SK-N-DZ (cell line): ENCODE measurements at regions not wholly inside any gene's neighbourhood (a gene's known extent, or its start where the extent isn't known, plus 50 kb on each side); places are given as distances from the start of the nearest gene placed in this dataset.
"Not testable (repeated sequence)": the region's sequence is repeated elsewhere in the genome, so short reads cannot be mapped to it uniquely, and the experiment has no call there.

Experiments
- DNase-seq: peaks from one replicate; pipeline ENCODE4 v3.0.0-alpha.2; 2015; ENCODE audit warnings: low spot score

DNA sequence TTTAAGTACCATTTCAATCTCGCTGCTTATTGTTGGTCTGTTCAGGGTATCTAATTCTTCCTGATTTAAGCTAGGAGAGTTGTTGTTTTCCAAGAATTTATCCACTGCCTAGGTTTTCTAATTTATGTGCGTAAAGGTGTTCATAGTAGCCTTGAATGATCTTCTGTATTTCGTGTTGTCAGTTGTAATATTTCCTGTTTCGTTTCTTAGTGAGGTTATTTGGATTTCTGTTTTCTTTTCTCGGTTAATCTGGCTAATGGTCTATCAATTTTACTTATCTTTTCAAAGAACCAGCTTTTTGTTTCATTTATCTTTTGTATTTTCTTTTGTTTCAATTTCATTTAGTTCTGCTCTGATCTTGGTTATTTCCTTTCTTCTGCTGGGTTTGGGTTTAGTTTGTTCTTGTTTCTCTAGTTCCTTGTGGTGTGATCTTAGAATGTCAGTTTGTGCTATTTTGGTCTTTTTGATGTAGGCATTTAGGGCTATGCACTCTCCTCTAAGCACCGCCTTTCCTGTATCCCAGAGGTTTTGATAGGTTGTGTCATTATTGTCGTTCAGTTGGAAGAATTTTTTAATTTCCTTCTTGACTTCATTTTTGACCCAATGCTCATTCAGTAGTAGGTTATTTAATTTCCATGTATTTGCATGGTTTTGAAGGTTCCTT lies 92.5 kb upstream of the CSRP2 start:
- DNase-seq, result not testable (repeated sequence)

DNA sequence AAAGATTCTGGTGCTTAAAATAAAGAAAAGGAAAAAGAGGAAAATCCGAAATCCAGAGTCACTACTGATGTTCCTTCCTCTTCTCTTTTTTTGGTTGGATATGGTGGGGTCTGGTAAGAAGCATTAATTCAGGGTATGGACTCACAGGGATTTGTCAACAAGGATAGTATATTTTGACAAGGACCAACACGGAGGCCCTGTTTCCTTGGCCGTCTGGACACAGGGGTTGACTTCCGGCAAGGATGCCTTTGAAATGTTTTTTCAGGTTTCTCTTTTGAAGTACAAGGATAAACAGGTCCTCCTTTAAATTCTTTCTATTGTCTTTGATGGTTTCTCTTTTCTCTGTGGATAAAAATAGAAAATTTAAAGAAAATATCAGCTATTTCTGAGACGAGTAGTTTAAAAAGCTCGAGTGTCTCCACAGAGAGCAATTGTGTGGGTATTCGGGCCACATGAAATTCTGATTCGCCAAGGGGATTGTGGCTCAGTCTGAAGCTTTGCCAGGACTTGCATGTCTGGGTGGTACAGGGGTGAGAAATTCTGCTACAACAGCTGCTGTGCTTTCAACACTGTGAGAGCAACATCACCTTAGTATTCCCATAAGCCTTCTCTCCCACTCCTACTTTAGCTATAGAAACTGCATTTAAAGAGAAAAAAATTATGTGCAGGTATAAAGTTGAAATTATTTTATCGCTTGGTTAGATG lies 88.5 kb upstream of the CSRP2 start:
- no peak for DNase-seq

DNA sequence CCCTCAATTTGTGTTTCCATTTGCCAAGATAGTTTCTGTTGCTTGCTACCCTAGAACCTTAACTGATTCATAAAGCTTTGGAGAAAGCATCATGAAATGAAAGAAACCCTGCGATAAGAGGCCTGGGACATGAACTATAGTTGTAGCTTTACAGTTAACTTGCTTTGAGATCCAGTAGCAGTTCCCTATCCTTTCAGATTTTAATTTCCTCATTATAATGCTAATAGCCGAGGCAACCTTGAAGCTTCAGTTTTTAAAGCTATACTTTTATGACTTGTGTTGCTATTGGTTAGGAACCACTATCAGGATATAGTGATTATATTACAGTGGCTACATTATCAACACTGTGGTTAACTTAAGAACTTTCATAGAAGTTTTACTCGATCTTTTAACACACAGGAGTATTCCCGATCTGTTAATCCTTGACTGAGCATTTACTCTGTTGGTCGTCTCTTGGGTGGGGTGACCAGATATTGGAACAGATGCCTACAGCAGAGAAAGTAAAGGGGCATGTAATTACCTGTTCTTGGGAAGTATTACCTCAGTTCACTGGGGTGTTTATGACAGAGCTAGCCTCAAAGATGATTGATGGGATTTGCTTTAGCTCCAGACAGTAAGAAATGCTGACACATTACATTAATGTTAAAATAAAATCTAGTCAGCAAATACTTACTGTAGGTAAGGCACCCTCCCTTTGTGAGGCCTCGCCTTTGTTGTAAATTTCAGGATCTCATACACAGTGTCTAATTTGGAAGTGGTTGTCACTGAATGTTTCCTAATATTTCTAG lies 86.2 kb upstream of the CSRP2 start:
- DNase-seq, result no peak

DNA sequence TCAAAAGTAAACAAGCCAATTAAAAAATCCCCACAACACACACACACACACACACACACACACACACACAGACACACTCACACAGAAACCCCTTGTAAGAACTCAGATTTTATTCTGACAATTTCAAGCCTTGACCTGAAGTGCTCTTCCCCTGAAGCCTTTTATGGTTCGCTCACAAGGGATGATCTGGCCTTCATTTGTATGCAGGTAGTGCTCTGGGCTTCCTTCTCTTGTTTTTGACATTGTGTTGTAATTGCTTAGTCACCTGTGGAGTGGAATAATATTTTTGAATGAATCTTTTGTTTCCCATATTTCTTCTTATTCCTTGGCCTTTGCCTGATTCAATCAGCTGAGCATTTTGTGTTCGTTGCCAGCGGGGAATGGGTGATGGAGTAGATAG lies 83.3 kb upstream of the CSRP2 start:
- no peak for DNase-seq

DNA sequence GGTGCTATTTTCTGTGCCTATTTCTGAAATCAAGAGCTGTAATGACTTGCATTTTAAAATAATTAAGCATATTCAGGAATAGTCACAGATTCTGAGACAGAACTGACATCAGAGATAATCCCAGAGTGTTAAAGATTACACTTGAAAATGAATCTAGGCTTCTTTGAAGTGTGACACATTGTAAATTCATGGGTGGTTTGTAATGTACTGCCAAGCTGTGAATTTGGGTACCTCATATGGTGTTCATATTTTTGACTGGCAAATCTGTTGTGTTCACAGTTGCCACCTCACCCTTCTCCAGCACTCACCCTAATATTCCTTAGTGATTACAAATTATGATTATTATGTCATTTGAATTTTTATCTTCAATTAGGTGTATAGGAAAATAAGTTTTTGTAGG lies 78.5 kb upstream of the CSRP2 start:
- no peak for DNase-seq

DNA sequence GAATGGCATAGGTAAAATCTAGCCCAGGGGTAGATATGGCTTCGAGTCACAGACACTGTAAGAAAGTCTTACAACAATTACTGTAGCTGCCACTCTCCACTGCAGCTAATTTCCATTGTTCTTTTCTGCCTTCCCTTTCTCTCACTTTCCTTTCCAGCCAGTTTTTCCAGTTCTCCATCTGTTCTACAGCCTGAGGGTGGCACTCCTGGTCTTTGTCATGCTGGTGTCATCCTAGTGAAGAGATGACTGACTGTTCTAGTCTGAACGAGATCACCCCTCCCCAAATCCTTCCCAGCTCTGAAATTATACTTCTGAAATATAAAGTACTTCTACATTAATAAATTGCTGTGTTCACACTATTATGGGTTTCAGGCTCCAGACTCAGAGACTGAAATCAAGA lies 74.2 kb upstream of the CSRP2 start:
- DNase-seq, result no peak

DNA sequence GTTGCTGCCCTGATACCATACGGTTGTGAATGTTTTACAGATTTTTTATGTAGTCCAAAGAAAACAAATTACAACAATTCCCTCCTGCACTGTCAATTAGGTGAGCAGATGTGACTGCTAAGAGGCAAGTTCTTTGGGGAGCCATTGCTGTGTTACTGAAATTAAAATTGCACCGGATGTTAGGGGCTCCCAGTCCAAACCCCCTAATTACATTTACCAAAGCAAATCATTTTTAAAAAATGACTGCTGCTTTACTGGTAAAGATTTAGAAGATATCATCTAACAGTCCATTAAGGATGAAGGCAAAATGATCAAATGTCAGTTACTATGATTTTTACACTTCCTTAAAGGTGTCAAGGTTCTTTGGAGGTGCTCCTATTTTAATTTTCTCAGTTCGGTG lies 70.1 kb upstream of the CSRP2 start:
- DNase-seq, result peak; percentile 13

DNA sequence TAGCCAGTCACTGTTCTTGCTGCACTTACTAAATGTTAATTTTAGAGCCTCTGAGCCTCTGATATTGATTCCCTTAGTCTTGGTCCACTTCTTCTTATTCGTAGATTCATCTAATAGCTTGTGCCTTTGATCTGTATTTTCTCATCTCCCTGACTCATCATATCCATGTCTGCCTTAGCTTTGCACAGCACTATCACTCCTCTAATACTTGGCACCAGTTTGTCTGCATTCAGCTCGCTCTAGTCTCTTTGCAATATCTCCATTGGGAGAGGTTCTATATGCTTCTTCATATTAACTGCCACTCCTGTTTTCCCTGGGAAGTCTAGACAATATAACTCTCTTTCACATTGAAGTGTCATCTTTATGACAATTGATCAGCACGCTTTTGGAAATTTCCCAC lies 68.5 kb upstream of the CSRP2 start:
- no peak for DNase-seq

DNA sequence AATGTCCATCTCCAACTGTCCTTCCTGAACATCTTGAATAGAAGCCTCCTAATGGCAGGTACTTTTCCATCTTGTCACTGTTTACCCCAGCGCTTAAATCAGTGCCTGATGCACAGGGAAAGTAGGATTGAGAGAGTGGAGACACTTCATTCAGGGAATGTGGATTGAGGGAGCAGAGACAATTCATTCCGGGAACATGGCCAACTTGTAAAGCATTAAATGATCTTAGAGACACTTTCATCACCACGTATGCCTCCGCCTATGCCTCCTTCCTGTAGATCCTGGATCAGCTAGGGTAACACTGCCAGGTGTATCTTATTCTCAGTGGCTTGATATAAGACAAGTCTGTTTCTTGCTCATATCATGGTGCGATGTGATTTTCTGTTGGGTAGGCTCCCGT lies 67.6 kb upstream of the CSRP2 start:
- no peak for DNase-seq

DNA sequence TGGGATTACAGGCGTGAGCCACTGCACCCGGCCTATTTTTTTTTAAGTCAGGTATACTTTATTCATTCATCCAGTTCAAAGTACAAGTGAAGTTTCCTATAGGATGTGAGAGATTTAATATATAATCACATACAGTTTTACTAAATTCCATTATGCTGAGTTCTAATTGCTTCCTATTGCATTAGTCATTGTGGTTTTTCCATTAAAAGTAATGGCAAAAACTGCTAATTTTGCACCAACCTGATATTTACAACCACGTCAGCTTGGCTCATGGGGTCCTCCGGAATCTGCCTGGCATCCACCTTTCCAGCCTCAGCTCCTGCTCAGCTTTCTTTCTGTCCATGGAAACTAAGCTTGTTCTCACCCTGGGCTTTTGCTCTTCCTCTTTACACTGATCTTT lies 67.0 kb upstream of the CSRP2 start:
- DNase-seq, result no peak

DNA sequence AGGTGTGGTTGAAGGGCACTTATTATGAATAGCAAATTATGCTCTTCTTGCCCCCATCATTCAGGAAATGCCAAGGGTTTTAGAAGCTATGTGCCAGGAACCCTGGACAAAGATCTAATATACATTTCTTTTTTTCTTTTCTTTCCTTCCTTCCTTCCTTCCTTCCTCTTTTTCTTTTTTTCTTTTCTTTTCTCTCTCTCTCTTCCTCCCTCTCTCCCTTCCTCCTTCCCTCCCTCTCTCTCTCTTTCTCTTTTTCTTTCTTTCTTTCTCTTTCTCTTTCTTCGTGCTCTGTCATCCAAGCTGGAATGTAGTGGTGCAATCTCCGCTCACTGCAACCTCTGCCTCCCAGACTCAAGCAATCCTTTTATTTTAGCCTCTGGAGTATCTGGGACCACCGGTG lies 66.1 kb upstream of the CSRP2 start:
- DNase-seq, result no peak

DNA sequence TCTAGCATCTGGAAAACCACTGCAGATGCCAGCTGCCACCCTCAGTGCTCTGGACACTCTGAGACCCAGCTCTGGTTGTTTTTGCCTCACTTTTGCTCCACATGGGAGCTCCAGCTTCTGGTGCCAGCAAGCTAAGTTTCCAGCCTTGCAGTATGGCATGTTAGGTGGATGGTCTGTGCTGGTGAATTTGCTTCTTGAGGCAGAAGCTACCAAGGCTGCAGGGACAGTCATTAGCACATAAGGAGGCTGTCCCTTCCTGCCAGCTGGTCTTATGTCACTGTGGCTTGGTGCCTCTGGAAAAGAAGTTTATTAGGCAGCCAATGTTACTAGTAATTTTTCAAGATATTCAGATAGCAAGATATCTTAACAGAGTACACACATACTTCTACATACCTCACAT lies 64.2 kb upstream of the CSRP2 start:
- DNase-seq, result no peak

DNA sequence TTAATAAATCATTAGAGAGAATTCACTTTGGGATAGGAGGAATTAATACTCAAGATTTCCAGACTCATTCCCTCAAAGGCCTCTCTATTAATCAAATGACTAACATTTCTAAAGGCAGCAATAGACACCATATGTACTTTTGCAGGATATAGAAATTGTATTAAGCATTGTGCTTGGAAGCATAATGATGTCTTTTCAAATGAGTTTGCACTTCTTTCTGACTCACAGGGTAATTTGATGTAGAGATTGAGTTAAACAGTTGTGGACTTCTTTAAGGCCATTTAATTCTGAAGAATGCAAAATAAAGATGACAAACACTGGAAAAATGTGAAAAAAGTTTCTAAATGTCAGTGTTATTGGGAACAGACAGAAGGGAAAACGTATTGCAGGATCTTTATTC lies 63.4 kb upstream of the CSRP2 start:
- DNase-seq, result no peak

DNA sequence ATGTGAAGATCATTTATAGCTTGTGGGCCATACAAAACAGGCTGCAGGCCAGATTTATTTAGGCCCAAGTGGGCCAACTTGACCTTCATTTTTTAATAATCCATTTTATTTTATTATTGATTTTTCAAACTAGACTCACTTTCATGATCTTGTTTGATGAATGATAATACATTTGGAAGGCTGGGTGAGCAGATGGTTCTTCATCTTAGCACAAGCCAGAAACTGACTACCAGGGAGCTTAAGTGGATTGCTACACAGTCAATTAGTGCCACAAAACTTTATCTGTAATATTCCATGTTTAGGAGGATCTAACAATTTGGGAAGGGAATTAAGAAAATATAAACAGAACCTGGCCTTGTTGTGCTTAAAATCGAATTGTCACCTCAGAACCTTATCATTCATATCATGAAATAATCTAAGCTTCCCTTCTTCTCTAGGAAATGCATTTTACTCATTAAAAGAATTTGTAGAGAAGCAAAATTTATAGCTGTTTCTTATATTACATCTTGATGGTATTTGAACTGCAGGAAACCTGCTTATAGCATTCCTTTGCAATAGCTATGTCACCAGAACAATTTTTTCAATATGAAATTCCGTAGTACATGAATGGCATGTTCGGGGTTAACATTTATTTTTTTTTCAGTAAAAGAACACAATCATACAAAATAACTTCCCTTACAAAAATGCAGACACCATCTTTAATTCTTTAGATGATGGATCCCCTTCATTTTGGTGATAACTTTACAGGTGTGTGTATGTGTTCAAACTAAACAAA lies 62.0 kb upstream of the CSRP2 start:
- DNase-seq, result no peak

DNA sequence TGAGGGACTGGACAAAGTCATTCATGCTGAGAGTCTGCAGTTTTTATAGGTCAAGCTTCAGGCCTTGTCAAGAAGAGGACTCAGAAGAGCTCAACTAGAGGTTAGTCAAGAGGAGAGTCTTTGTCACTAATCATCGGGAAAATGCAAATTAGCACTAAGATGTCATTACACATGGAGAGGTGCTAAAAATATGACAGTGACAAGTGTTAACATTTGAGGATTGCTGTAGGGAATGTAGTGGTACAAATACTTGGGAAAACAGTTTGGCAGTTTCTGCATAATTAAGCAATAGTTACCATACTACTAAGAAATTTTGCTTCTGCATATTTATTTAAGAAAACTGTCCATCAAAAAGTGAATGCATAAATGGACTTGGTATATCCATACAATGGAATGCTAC lies 60.9 kb upstream of the CSRP2 start:
- DNase-seq, result no peak

DNA sequence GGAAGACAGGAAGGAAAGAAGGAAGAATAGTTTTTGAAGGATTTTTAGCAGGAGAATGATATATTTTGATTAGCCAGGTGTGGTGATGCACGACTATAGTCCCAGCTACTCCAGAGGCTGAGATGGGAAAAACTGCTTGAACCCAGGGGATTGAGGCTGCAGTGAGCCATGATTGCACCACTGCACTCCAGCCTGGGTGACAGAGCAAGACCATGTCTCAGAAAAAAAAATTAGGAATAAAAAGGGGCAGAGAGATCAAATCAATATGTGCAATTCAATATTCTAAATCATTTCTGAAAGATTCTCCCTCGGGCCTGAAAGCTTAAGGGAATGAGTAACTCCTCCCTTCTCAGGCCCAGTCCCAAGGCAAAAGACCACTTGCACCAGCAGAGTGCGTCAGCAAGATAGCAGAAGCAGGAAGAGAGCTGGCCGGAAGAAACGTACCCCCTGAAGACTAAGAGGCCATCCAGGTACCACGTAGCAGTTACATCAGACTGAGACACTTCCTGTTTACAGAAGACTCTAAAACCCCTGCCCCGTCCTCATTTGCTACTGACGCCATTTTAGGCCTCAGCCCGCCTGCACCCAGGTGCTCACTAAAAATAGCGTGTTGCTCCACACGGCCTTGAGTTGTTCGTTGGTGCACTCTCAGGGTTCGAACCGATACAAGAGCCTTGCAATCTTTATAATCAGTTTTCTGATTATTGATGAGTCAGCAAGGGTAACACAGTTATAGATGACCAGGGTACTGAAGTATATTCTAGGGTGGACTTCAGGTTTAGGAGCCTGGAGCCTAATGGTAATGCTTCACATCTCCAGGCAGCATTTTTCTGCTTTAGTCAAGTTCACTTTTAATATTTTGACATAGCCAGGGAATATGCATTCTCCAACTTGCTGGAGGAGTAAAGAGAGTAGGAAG lies 57.7 kb upstream of the CSRP2 start:
- no peak for DNase-seq

DNA sequence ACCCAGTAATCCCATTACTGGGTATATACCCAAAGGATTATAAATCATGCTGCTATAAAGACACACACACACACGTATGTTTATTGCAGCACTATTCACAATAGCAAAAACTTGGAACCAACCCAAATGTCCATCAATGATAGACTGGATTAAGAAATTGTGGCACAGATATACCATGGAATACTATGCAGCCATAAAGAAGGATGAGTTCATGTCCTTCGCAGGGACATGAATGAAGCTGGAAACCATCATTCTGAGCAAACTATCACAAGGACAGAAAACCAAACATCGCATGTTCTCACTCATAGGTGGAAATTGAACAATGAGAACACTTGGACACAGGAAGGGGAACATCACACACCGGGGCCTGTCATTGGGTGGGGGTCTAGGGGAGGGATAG lies 54.6 kb upstream of the CSRP2 start:
- not testable (repeated sequence) for DNase-seq

DNA sequence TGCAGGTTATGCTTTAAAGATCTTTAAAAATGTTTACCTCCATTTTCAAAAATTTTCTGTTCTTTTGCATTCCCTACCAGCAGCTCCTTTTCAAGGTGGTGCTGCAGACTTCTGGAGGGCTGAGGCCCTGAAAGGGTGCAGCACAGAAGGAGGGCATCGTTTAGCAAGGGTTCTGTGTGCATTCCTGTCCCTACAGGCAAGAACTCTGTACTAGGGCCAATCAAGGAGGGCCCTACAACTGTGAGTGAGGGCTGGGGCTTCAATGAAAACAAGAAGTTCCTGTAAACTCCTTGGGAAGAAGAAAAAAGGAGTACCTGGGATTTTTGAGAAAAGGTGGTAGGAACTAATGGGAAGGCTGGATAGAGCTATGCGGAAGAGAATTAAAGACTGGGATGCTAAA lies 50.7 kb upstream of the CSRP2 start:
- DNase-seq, result no peak
